GM12864 (cell line): ENCODE measurements at regions not wholly inside any gene's neighbourhood (a gene's known extent, or its start where the extent isn't known, plus 50 kb on each side); places are given as distances from the start of the nearest gene placed in this dataset.

ENCODE experiments used
- DNase-seq: peaks from one replicate; pipeline ENCODE4 v3.0.0-alpha.2; 2011; ENCODE audit warnings: low read depth
- H3K4me3 ChIP-seq: 2 replicates; pipeline ENCODE4 v1.5.1; 2011; ENCODE audit warnings: mild to moderate bottlenecking, low read depth, low read length, control low read depth
- TF ChIP-seq, protein P1 (sequence below): IDR thresholded peaks from 2 replicates; pipeline ENCODE4 v1.5.1; 2011; ENCODE audit warnings: low read depth, mild to moderate bottlenecking, moderate library complexity, low read length, control low read depth, inconsistent platforms; ENCODE audit errors: missing control alignments

DNA sequence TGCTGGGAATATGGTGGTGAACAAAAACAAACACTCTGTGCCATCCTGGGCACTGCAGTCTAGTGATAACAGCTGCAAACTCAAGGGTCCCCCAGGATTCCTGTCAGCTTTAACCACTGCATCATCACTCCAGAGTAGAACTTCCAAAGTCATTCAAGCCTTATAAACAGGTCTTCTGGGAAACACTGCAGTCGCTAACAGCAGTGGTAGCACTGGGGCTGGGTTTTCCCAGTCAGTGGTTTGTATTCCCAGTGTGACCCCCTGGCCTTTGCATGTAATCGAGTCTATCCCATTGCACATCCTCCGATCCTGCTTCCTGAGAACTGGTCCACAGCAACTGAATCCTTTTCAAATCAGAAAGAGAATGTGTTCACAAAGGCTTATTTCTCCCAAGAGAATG lies 623.5 kb downstream of the EDEM1 start:
- no peak for DNase-seq
- H3K4me3 ChIP-seq = no peak overlapping the region
- TF ChIP-seq, protein P1, sequence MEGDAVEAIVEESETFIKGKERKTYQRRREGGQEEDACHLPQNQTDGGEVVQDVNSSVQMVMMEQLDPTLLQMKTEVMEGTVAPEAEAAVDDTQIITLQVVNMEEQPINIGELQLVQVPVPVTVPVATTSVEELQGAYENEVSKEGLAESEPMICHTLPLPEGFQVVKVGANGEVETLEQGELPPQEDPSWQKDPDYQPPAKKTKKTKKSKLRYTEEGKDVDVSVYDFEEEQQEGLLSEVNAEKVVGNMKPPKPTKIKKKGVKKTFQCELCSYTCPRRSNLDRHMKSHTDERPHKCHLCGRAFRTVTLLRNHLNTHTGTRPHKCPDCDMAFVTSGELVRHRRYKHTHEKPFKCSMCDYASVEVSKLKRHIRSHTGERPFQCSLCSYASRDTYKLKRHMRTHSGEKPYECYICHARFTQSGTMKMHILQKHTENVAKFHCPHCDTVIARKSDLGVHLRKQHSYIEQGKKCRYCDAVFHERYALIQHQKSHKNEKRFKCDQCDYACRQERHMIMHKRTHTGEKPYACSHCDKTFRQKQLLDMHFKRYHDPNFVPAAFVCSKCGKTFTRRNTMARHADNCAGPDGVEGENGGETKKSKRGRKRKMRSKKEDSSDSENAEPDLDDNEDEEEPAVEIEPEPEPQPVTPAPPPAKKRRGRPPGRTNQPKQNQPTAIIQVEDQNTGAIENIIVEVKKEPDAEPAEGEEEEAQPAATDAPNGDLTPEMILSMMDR = no peak

DNA sequence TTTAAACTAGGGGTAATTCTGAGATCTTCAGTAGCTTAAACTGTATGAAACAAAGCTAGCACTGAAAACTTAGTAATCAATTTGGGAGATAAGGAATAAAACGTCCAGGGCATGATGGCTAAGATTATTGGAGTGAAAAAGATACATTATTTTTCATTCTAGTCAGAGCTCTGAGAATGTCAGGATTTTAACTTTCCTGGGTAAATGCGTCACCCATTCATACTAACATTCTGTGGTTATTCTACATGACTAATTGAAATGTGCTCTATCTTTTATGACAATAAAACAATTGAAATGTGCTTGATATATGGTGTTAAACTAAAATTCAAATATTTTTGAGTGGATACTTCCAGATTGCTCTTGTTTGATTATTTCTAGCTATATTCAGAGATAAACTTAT lies 626.0 kb downstream of the EDEM1 start:
- DNase-seq = no peak
- TF ChIP-seq, protein P1 = no peak
- no peak overlapping the region for H3K4me3 ChIP-seq

DNA sequence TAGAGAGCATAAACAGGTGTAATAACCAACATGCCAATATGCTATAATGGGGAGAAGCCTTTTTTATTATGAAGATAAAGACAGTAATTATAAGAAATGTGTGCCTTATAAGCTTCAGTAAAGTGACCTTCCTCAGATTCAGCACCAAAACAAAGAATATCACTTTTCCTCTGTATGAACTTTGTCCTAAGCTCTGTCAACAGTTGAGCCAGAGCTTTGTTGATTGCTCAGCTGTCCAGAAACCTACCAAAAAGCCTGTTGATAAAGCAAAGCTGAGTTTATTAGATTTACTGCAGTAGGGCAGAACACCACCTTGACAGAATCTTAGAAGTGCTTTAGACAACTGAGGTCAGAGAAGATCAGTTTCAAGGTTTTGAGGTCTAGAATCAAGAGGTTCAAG lies 635.3 kb downstream of the EDEM1 start:
- no peak for DNase-seq
- no peak overlapping the region for H3K4me3 ChIP-seq
- TF ChIP-seq, protein P1 = no peak

DNA sequence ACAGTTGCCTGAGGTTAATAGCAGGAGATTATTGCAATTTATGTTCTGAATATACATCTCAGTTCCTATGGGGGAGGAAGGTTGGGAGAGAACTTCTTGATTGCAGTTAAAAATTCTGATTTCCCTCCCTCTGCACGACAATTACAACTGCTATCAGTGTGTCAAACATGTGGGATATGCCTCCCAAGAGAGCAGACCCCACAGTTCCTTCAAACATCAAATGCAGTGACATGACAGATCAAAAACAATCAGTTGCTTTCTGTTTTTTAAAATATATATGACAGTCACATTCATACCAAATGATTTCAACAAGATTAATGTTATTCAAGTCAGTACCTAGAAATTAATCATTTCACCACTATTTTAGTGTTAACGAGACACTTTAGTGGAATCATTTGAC lies 639.0 kb downstream of the EDEM1 start:
- DNase-seq = no peak
- TF ChIP-seq, protein P1 = no peak
- H3K4me3 ChIP-seq = no peak overlapping the region

DNA sequence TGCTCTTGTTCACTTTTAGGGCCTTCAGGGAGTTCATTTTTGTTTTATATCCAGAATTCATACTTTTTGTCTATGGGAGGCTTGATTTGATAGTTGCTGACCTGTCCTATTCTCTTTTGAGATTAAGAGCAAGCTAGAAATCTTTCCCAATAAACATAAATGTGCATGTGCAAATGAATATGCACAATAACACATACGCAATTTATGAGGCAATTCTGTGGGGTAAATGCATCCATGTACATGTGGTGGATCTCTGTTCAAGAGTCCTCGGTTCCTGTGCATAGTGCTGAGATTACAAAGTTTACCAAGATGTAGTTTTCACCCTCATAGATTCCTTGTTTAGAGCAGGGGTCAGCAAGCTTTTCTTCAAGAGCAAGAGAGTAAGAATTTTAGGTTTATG lies 640.7 kb downstream of the EDEM1 start:
- TF ChIP-seq, protein P1 = no peak
- DNase-seq = no peak
- no peak overlapping the region for H3K4me3 ChIP-seq

DNA sequence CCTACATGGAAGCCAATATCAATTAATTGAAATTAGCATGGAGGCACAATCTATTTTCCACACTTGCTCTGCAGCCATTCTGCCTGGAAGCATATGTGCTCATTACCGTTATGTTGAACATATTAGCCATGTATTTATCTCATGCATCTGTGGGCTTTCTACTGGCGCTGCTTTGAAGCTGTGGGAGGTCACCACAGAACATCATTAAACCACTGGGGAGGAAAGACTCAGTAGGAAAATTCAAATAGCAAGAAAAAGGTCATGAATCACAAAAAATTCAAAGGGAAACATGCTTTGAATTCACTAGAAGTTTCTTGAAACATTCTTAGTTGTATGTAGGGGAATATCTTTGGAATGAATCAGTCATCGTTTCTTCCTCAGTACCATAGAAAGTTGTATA lies 652.5 kb downstream of the EDEM1 start:
- no peak for DNase-seq

DNA sequence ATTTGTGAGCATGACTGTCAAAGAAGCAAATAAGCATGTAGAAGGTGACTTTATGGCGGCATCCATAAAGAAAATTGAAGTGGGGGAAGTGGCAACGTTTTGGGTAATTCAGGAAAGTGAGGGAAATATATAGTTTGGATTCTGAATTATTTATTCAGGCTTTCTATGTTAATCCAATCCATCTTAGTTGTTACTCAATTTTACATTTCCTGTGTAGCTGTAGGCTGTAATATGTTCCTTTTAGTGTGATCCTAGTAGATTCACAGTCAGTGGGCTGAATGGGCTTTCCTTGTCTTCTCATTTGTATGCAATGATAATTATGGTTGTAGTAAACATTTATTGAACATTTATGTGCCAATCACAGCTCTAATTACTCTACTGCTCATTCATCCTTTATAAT lies 654.1 kb downstream of the EDEM1 start:
- DNase-seq = no peak
- no peak overlapping the region for H3K4me3 ChIP-seq
- TF ChIP-seq, protein P1 = no peak

More for the DNA sequence above, 652.5 kb downstream of the EDEM1 start:
- TF ChIP-seq, protein P1 = no peak
- no peak overlapping the region for H3K4me3 ChIP-seq
